Neural cell (in vitro differentiated cells): ENCODE measurements at regions not wholly inside any gene's neighbourhood (a gene's known extent, or its start where the extent isn't known, plus 50 kb on each side); places are given as distances from the start of the nearest gene placed in this dataset.
"Not testable (repeated sequence)": the region's sequence is repeated elsewhere in the genome, so short reads cannot be mapped to it uniquely, and the experiment has no call there.

Experiments
- CTCF ChIP-seq: fragments of 450-650 bp; IDR thresholded peaks from 2 replicates; pipeline ENCODE4 v1.5.1; 2014; ENCODE audit warnings: antibody characterized with exemption, mild to moderate bottlenecking, moderate library complexity; ENCODE audit not compliant: poor library complexity, severe bottlenecking
- EP300 ChIP-seq: fragments of 450-650 bp; conservative IDR thresholded peaks from 2 replicates; pipeline ENCODE4 v1.6.1; 2014; ENCODE audit warnings: antibody characterized with exemption, mild to moderate bottlenecking, moderate library complexity; ENCODE audit not compliant: poor library complexity, severe bottlenecking
- EZH2 ChIP-seq: fragments of 200-600, 300-800 bp; shearing (Covaris generic), sonication (generic); IDR thresholded peaks from 2 replicates; pipeline ENCODE4 v1.6.1; 2014; ENCODE audit warnings: antibody characterized with exemption, low read length, borderline replicate concordance, mild to moderate bottlenecking; ENCODE audit not compliant: insufficient read depth, poor library complexity, severe bottlenecking
- MXI1 ChIP-seq: fragments of 450-650 bp; conservative IDR thresholded peaks from 2 replicates; pipeline ENCODE4 v1.6.1; 2014; ENCODE audit warnings: antibody characterized with exemption, mild to moderate bottlenecking; ENCODE audit not compliant: poor library complexity, severe bottlenecking
- POLR2AphosphoS5 ChIP-seq: IDR thresholded peaks from 2 replicates; pipeline ENCODE4 v1.6.1; 2012
- RAD21 ChIP-seq: fragments of 450-650 bp; conservative IDR thresholded peaks from 2 replicates; pipeline ENCODE4 v1.6.1; 2014; ENCODE audit warnings: antibody characterized with exemption, mild to moderate bottlenecking, moderate library complexity
- REST ChIP-seq: IDR thresholded peaks from 2 replicates; pipeline ENCODE4 v1.6.1; 2012; ENCODE audit warnings: borderline replicate concordance

GRCh38 chr15:81705727-81706126 lies 331.7 kb upstream of the TMC3 start:
- not testable (repeated sequence) for TF ChIP-seq EP300, EZH2, POLR2AphosphoS5, CTCF, RAD21, MXI1, REST
